ENCODE measurements at regions not wholly inside any gene's neighbourhood (a gene's known extent, or its start where the extent isn't known, plus 50 kb on each side); places are given as distances from the start of the nearest gene placed in this dataset.

DNA sequence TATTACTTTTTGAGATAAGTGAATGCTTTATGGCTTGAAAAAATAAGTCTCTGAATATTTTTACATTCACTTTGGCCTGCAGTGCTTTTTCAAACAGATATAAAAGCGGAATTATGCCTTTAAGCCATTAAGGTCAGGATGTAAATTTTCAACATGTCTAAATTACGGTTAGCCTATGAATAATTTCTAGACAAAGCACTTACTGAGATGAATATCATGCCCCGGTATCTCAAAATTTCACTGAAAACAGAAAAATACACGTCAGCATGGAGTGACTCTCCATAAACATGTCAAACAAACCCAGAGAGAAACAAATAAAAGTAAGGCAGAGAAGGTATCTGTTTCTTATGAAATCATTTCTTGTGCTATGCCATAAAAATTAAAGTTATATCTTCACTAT, 853.9 kb downstream of the KCNT2 start:
- FAIRE-seq (no peak), DNase-seq (peak in 2 of 5 donors; percentile 2 to 8)
- intact Hi-C loops (cut with DNase I) = no loop called here
- Histone ChIP-seq H3K27me3 (ENCODE audit: control insufficient read depth, insufficient read depth, low read length) (no peaks in the 10 kb centered on the region), H3K9me3 (ENCODE audit: control insufficient read depth in 2 of 3, insufficient read depth in 1 of 3, low read length in 3 of 3) (no peaks in the 10 kb centered on the region), H3K4me1 (ENCODE audit: control insufficient read depth in 2 of 3, insufficient read depth in 2 of 3, low read depth in 1 of 3, low read length in 3 of 3) (no peaks in the 10 kb centered on the region), H3K36me3 (ENCODE audit: control insufficient read depth in 2 of 3, insufficient read depth in 3 of 3, low read length in 3 of 3) (no peaks in the 10 kb centered on the region), H3K9ac (ENCODE audit: low read length in 3 of 3) (no peak overlapping the region), H3K4me3 (ENCODE audit: low read length in 3 of 3) (no peak overlapping the region), H3K27ac (ENCODE audit: low read depth in 2 of 2, low read length in 2 of 2) (no peak overlapping the region)
- TF ChIP-seq, protein P1, sequence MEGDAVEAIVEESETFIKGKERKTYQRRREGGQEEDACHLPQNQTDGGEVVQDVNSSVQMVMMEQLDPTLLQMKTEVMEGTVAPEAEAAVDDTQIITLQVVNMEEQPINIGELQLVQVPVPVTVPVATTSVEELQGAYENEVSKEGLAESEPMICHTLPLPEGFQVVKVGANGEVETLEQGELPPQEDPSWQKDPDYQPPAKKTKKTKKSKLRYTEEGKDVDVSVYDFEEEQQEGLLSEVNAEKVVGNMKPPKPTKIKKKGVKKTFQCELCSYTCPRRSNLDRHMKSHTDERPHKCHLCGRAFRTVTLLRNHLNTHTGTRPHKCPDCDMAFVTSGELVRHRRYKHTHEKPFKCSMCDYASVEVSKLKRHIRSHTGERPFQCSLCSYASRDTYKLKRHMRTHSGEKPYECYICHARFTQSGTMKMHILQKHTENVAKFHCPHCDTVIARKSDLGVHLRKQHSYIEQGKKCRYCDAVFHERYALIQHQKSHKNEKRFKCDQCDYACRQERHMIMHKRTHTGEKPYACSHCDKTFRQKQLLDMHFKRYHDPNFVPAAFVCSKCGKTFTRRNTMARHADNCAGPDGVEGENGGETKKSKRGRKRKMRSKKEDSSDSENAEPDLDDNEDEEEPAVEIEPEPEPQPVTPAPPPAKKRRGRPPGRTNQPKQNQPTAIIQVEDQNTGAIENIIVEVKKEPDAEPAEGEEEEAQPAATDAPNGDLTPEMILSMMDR (IDR thresholded peaks at IDR 0.05; ENCODE audit: borderline replicate concordance, extremely low read depth, insufficient read depth) = no peak

DNA sequence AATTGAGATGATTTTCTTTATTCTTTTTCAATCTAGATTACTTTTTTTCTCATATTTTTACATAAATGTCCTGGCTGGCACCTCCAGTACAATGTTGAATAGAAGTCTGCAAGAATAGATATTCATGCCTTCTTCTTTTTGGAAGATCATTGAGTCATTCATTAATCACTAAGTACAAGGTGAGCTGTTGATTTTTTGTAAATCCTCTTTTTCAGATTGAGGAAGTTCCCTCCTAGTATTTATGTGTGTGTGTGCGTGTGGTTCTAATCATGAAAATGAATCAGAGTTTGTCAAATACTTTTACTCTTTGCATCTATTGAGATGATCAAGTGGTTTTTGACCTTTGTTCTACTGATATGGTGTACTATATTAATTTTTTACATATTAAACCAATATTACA, 859.3 kb downstream of the KCNT2 start:
- Histone ChIP-seq H3K9me3 (ENCODE audit: control insufficient read depth in 2 of 3, insufficient read depth in 1 of 3, low read length in 3 of 3) (no peaks in the 10 kb centered on the region), H3K4me3 (ENCODE audit: low read length in 3 of 3) (no peak overlapping the region), H3K27me3 (ENCODE audit: control insufficient read depth, insufficient read depth, low read length) (no peaks in the 10 kb centered on the region), H3K27ac (ENCODE audit: low read depth in 2 of 2, low read length in 2 of 2) (no peak overlapping the region), H3K9ac (ENCODE audit: low read length in 3 of 3) (no peak overlapping the region), H3K36me3 (ENCODE audit: control insufficient read depth in 2 of 3, insufficient read depth in 3 of 3, low read length in 3 of 3) (no peaks in the 10 kb centered on the region), H3K4me1 (ENCODE audit: control insufficient read depth in 2 of 3, insufficient read depth in 2 of 3, low read depth in 1 of 3, low read length in 3 of 3) (no peaks in the 10 kb centered on the region)
- TF ChIP-seq, protein P1 (IDR thresholded peaks at IDR 0.05; ENCODE audit: borderline replicate concordance, extremely low read depth, insufficient read depth) = no peak
- FAIRE-seq = no peak
- no peak for DNase-seq
- intact Hi-C loops (cut with DNase I) = no loop called here

DNA sequence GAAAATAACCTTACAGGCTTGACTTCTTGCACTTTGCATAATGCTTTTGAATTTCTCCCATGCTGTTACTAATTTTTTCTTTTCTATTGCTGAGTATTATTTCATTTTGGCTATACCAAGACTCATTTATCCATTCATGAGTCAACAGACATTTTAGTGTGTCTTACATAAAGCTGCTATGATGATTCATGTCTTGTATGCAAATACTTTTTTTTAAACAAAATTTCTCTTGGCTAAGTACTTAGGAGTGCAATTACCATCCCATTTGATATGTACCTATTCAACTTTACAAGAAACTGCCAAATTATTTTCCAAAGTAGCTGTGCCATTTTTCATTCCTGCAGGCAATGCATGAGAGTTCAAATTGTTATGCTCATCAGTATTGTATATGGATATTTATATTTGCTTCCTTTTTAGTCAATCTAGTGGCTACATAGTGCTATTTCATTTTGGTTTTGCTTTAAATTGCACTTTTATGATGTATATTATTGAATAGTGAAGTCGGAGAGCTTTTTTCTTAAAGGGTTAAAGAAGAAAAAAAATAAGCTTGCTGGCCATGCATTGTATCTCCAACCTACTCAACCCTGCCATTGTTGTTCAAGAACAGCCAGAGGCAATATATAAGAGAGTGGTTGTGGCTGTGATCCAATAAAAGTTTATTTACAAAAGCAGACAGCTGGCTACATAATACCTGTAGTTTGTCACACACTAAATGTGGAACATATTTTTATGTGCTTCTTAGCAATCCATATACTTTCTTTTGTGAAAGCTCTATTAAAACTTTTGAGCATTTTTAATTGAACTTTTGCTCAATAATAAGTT, 862.8 kb downstream of the KCNT2 start:
- Histone ChIP-seq H3K9ac (ENCODE audit: low read length in 3 of 3) (no peak overlapping the region), H3K4me3 (ENCODE audit: low read length in 3 of 3) (no peak overlapping the region), H3K27me3 (ENCODE audit: control insufficient read depth, insufficient read depth, low read length) (no peaks in the 10 kb centered on the region), H3K36me3 (ENCODE audit: control insufficient read depth in 2 of 3, insufficient read depth in 3 of 3, low read length in 3 of 3) (no peaks in the 10 kb centered on the region), H3K4me1 (ENCODE audit: control insufficient read depth in 2 of 3, insufficient read depth in 2 of 3, low read depth in 1 of 3, low read length in 3 of 3) (no peaks in the 10 kb centered on the region), H3K27ac (ENCODE audit: low read depth in 2 of 2, low read length in 2 of 2) (no peak overlapping the region), H3K9me3 (ENCODE audit: control insufficient read depth in 2 of 3, insufficient read depth in 1 of 3, low read length in 3 of 3) (no peaks in the 10 kb centered on the region)
- intact Hi-C loops (cut with DNase I) = no loop called here
- TF ChIP-seq, protein P1 (IDR thresholded peaks at IDR 0.05; ENCODE audit: borderline replicate concordance, extremely low read depth, insufficient read depth) = no peak
- FAIRE-seq (no peak), DNase-seq (no peak)

Data from kidney (tissue), 13 donors.